GM18507 (cell line): ENCODE measurements at regions not wholly inside any gene's neighbourhood (a gene's known extent, or its start where the extent isn't known, plus 50 kb on each side); places are given as distances from the start of the nearest gene placed in this dataset.
"Not testable (repeated sequence)": the region's sequence is repeated elsewhere in the genome, so short reads cannot be mapped to it uniquely, and the experiment has no call there.

Experiments used
- DNase-seq: peaks from one replicate; pipeline ENCODE4 v3.0.0; 2011; ENCODE audit warnings: low read depth; ENCODE audit not compliant: insufficient read length; ENCODE audit errors: extremely low spot score
- FAIRE-seq: peaks from 2 replicates; lab custom pipeline; 2011; peaks lifted over from hg19 to GRCh38; lab: Jason Lieb, UNC

GRCh38 chr1:196021174-196021573 lies 587.1 kb downstream of the KCNT2 start:
- FAIRE-seq, DNase-seq: not testable (repeated sequence)

- no peak for DNase-seq
- no peak for FAIRE-seq
These were observed 598.9 kb downstream of the KCNT2 start for GRCh38 chr1:196009362-196009761.

GRCh38 chr1:196007763-196008162 lies 600.5 kb downstream of the KCNT2 start:
- FAIRE-seq (no peak), DNase-seq (no peak)

GRCh38 chr1:196005426-196005825 lies 602.8 kb downstream of the KCNT2 start:
- FAIRE-seq (no peak), DNase-seq (no peak)

- not testable (repeated sequence) for DNase-seq, FAIRE-seq
These were observed 603.9 kb downstream of the KCNT2 start for GRCh38 chr1:196004388-196004787.

GRCh38 chr1:196002906-196003305 lies 605.3 kb downstream of the KCNT2 start:
- FAIRE-seq: no peak
- DNase-seq: no peak

GRCh38 chr1:196002296-196002695 lies 605.9 kb downstream of the KCNT2 start:
- DNase-seq, FAIRE-seq: not testable (repeated sequence)

- DNase-seq: no peak
- FAIRE-seq: no peak
These were observed 607.1 kb downstream of the KCNT2 start for GRCh38 chr1:196001188-196001587.

GRCh38 chr1:195999022-195999421 lies 609.2 kb downstream of the KCNT2 start:
- FAIRE-seq (no peak), DNase-seq (no peak)

GRCh38 chr1:195981448-195982139 lies 626.6 kb downstream of the KCNT2 start:
- FAIRE-seq: no peak
- DNase-seq: no peak

GRCh38 chr1:195979646-195980045 lies 628.6 kb downstream of the KCNT2 start:
- DNase-seq (no peak), FAIRE-seq (no peak)

GRCh38 chr1:195973311-195973904 lies 634.8 kb downstream of the KCNT2 start:
- DNase-seq (no peak), FAIRE-seq (no peak)

- DNase-seq: no peak
- no peak for FAIRE-seq
These were observed 636.7 kb downstream of the KCNT2 start for GRCh38 chr1:195971589-195971988.

- FAIRE-seq (no peak), DNase-seq (no peak)
These were observed 638.0 kb downstream of the KCNT2 start for GRCh38 chr1:195970209-195970608.

GRCh38 chr1:195965475-195965874 lies 642.8 kb downstream of the KCNT2 start:
- FAIRE-seq (no peak), DNase-seq (no peak)

- FAIRE-seq (no peak), DNase-seq (no peak)
These were observed 643.2 kb downstream of the KCNT2 start for GRCh38 chr1:195965036-195965435.

- no peak for FAIRE-seq
- DNase-seq: no peak
These were observed 643.7 kb downstream of the KCNT2 start for GRCh38 chr1:195964516-195964915.

GRCh38 chr1:195962051-195962450 lies 646.2 kb downstream of the KCNT2 start:
- DNase-seq (no peak), FAIRE-seq (no peak)

- DNase-seq (no peak), FAIRE-seq (no peak)
These were observed 647.7 kb downstream of the KCNT2 start for GRCh38 chr1:195960580-195960979.

GRCh38 chr1:195958131-195958530 lies 650.1 kb downstream of the KCNT2 start:
- no peak for FAIRE-seq
- DNase-seq: no peak

GRCh38 chr1:195956845-195957244 lies 651.4 kb downstream of the KCNT2 start:
- FAIRE-seq (no peak), DNase-seq (no peak)
